ENCODE measurements at regions not wholly inside any gene's neighbourhood (a gene's known extent, or its start where the extent isn't known, plus 50 kb on each side); places are given as distances from the start of the nearest gene placed in this dataset.

DNA sequence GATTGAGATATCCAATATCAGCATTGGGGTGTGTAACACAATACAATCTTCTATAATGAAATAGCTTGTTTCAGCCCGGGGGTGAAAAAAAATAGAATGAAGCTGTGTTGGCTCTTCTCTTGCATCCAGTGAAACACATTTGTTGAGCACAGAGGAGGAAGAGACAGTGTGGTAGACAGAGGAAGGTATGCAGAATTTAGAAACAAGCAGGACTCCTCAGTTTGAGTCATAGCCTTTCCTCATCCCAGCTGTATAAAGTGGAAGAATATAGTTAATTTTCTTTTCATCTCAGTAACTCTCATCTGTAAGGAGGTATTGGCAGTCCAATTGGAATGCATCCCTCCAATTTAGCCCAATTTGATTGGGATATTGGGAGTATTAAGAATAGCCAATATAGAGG, 302.2 kb upstream of the VLDLR start:
- DNase-seq, result no peak

DNA sequence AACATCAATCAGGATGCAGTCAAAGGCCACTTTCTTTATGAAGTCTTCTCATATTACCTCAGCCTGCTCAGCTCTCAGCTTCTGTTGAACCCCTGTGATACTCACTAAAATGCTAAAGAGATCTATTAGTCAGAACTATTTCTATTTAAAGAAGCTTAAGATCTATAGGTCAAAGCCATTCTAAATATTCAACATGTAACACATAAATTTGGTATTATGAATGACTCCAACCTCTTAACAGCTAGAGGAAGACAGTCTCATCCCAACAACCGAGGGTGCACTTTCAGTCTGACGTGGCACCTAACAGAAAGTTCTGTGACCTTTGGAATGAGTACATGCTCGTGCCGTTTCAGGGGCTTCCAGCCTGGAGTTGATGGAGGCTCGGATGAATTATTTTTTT, 301.5 kb upstream of the VLDLR start:
- DNase-seq, result no peak

DNA sequence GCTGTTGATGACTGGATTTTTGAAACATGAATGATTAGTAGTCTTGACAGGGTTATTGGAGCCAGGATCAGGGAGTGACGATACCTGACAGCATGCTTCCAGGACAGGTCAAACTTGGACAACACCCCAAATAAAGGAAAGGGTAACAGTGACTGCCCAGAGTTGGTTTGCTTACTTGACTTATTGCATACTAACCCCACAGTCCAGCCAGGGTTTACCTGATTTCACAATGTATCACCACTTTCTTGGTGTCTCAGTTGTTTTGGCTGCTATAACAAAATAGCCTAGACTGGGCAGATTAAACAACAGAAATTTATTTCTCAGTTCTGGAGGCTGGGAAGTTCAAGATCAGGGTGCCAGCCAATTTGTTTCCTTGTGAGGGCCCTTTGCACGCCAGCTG, 301.0 kb upstream of the VLDLR start:
- DNase-seq, result no peak

DNA sequence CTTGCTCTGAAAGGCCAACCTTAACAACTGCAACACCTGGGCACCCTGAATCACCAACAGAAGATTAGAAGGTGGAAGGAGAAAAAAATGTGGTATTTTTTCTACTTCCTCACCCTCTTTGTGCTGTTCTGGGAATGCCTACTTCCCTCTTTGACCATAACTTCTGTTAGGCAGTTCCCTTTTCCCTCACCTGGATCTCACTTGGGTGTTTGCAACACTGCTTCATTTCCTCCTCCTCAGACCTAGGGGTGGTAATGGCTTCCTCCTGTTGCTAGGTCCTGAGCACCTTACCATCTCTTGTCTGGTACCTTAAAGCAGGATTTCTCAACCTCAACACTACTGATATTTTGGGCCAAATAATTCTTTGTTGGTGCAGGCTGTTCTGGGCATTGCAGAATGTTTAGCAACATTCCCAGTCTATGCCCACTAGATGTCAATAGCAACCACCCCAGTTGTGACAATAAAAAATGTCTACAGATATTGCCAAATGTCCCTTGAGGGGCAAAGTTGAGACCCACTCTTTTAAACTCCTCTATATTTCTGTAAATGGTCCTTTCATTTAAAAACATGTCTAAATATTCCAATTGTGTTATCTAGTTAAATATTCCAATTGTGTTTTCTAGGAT, 300.0 kb upstream of the VLDLR start:
- DNase-seq, result no peak

DNA sequence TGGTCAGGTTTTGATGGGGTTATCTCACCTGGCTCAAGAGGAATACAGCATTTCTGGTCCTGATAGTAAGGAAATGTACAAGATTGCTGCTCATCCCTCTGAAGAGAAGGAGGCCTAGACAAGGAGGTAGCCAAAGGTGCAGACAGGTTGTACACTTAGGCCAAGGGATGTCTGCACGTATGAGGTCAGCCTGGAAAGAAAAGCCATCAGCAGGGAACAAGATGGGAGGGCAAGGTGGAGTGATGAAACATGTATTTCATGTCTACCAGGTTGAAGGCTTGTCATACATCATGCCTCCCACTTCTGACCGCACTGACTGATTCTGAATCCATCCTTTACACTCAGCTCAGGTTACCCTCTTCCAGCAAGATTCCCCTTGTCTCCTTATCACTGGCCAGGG, 296.8 kb upstream of the VLDLR start:
- no peak for DNase-seq

DNA sequence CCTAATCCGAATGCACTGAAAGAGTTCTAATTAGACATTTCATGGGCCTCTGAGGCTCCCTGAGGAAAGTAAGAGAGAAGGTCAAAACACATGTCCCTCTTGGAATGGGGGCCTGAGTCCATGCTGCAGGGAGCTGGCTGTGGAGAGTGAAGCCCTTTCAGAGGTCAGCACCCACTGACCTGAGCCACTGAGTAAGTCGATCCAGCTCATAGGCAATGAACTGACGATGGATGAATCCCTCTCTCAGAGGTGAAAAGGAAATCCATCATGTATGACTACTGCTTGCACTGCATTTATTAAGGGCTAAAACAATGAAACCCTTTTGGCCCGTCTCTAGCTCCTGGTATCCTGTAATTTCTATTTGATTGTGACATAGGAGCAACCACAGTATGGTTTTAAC, 288.9 kb upstream of the VLDLR start:
- no peak for DNase-seq

DNA sequence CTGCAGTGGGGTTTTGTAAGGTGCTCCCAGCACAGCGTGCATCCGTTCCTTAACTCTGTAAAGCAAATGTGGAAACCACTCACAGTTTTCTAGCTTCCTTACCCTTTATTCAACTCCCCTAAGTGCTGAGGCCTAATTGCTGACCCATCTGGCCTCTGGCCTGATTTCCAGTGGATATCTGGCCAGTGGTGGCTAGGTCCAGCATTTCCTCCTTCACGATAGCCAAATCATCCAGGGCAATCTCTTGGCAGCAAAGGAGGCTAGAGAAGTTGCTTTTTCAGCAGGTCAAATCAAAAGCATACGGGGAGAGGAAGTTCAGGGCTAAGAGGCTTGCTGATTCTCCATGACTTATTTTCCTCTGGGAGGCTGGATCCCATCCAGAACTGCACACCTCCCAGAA, 286.3 kb upstream of the VLDLR start:
- no peak for DNase-seq

DNA sequence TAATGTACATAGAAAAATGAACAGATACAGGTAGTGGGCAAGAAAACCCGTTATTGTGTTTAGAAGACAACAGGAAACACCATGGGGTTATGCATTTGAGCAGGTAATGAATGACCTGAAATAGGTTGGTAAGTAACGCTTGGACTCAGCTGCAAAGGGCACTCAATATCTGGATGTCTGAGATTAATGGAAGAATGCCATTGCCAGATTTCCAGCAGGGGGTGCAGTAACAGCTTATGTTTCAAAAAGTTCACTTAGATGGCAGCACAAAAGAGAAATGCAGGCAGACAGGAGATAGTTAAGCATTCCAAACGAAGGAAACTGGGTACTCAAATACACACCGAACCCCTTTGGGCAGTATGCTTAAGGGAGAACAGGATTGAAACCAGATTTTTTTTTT, 285.5 kb upstream of the VLDLR start:
- DNase-seq, result no peak

DNA sequence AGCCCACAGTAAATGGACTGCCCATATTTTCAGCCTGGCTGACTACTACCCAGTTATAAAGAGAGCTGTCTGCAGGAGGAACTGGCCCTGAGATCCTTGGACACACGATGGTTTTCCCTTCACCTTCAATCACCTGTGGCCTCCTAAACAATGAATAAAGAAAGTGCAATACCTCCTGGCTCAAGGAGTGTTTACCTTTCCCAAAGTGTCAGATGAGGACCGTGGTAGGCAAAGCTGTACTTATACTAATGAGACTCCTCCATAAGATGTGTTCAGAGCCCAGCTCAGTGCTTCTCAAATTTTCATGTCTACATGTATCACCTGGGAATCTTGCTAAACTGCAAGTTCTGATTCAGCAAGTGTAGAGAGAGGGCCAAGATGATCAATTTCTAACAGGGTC, 284.5 kb upstream of the VLDLR start:
- DNase-seq, result no peak

DNA sequence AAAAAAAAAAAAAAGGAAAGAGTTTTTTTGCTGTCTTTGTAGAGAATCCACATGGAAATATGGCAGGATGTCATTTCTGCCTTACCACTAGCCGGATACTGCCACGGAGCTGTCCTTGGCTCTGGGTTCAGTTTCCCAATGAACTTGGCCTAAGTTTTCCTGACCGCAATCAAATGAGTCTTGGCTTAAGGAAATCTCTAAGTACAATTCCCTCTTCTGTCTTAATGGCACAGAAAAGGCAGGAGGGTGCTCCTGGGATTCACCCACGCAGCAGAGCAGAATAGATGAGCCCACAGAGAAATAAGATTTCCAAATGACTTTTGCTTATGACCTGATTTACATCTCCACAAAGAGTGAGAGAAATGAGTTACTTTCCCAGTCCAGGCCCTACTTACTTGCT, 284.0 kb upstream of the VLDLR start:
- DNase-seq, result no peak

DNA sequence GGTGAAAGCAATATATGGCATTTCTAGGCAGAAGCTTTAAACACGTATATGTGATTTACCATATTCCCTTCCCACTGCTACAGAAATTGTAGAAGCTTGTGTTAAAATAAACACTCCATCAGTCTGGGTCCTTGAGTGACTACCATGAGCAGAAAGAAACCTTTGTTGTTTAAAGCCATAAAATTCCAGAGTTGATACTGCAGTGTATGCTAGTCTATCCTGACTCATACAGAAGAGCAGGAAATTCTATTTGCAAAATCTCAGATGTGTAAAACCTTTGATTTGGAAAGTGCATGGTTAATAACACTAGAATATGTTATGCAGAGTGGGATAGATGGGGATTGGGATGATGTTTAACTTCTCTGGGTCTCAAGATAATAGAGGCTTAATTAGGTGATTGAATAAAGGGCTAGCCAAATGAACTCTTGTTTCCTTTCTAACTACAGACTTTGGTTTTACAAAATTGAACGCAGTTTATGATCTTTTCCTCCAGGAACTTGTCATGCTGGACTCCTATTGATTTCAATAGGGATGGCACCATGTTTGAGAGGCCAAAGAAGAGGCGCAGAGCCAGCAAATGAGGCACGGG, 282.7 kb upstream of the VLDLR start:
- DNase-seq, result no peak

DNA sequence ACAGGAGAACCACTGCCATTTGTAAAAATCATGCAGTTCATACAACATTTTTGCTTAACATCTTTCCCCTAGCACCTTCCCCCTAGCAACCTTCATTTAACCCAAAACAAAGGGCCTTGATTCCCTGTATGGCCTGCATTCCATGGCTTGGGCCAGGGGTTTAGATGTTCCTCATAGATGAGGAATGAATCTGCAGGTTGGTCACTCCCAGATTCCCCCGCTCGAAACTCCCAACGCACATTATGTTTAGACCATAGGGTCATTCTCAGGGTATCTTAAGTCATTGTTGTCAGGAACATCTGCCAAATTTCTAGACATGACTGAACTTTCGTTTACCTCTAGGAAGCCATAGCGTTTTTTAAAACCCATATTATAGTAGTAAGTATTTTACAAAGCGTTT, 282.2 kb upstream of the VLDLR start:
- no peak for DNase-seq

DNA sequence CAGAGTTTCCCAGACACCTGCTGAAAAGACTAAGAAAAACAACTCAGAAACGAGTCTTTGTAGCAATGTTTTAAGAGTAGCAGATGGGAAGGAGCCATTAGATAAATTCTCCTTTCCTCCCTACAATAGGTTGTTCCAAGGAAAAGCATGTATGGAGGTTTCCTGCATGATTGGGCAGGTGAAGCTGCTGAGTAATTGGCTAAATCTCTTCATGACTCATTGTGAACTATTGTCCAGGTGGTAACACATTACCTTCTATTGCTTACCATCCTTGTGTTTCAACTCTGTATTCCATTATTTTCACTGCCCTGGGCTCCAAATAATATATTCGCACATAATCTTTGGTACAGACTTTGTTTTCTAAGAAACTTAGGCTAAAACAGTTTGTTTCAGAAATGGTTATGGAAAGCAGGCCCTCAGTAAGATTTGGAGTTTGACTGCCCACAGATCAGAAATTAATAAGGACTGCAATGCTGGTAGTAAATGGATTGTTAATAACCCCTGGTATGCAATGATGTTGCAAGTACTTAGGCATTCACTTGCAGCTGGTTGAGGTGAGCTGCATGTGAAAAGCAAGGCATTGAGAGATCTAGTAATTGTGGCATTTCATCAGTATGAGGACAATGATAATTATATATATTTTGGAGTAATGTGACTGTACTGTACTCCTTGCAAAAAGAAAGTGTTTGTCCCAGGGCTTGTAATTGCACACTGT, 281.4 kb upstream of the VLDLR start:
- no peak for DNase-seq

DNA sequence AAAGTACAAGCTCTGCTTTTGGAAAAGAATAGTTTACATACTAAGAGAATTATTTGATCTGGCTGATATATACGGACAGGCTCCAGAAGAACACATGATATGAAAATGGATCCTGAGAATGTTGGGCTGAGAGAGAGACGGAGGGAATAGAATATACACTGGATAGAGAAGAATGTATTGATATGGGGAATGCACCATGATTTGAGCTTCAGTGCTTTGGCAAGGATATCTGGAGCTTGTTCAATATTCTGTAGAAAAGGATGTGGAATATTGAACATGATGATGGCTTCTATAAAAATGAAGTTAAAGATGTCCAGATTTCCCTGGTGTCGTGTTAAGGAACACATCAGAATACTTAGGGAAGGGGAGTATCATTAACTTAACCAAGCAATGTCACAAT, 280.5 kb upstream of the VLDLR start:
- no peak for DNase-seq

DNA sequence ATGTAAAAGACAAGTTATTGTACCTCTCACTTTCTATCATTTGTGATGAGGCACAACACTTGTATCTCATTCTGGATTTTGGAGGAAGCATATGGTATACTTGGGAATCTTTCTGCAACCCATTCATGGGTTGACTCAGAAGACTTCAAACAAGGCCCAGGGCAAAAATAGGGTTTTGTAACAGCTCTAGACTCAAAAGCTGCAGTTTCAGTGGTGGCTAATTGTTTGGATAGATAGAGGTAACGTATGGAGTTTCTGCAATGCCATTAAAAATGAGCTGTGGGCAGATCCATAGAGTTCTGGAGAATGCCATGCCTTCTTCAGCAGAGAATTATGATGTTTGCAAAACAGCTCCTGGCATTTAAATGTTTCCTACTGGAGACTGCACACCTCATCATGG, 279.6 kb upstream of the VLDLR start:
- DNase-seq, result no peak

DNA sequence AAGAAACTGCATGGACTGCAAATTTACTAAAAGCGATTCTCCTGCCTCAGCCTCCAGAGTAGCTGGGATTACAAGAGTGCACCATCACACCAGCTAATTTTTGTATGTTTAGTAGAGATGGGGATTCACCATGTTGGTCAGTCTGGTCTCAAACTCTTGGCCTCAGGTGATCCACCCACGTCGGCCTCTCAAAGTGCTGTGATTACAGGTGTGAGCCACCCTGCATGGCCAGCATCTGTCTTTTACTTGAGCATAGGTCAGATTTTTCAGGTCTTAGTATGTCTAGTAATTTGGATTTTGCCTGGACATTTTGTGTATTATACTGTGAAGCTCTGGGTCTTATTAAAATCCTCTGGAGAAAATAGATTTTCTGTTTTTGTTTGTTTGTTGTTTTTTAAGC, 277.8 kb upstream of the VLDLR start:
- no peak for DNase-seq

DNA sequence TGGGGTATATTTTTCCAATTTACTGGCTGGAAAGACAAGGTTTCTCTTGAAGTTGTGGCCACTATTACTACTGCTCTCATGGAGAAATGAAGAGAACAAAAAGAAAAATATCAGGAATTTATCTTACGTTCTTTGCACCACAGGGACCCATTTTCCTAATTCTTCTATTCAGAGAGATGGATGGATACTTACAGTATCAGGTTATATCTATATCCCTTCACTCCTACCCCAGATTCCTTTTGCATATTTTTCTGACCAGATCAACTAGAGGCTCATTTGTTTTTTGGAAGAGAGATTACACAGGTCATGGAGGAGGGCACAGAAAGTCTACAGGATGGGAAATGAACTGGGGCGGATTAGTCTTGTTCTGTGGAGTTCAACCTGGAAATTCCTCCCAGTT, 277.2 kb upstream of the VLDLR start:
- no peak for DNase-seq

DNA sequence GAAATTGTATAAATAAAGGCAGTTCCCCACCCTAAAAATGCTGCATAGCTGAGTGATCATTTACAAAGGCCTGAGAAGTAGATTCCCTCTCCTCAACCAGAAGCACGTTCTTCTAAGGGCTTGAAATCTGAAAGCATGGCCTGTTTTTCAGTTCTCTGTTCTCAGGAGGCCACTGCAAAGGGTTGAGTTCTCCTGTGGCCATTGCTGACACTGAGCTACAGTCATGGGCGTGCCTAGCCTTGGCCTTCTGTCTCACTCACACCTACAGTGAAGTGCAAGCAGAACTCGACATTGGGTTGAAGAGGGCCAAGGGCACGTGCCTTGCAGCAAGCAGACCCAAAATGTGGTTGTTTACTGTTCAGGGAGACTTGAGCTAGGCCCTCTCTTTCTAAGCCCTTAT, 276.6 kb upstream of the VLDLR start:
- DNase-seq, result no peak

DNA sequence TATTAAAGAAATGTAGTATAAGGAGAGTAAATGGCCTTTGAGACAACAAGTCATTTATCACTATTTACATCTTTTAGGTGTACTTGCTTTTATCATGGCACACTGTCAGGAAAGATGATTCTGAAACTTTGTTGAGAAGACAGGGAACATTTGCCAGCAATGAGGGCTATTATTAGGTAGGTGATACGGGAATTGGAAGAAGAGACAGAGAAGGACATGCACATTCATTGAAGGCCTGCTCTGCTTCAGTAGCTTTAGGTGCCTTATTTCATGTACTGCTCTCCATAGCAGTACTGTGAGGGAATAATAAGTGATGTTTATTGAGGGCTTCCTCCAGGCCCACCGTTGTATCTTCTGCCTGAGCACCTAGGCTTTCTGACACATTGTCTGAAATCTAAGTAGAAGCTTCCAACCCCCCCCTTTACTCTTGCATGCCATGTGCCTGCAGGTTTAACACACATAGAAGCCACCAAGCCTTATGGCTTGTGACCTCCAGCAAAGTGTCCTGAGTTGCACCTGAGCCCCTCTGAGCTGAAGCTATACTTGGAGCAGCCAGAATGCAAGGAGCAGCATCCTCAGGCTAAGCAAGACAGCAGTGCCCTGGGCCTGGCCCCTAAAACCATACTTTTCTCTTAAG, 275.2 kb upstream of the VLDLR start:
- no peak for DNase-seq

DNA sequence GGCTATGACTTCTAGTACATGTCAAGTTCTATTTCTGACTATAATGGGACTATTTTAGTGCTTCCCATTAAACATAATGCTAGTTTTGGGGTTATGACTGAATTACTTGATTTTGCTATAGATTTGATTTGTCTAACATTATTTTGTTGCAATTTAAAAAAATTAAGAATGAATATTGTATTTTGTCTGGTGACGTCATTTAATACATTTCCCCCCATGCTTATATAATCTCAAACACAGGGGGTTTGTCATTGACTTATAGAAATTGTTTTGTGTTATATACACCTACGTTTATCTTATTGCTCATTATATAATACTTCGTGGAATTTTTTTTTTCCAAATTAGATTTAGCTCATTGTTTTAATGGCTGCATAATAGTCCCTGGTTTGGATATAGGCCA, 270.3 kb upstream of the VLDLR start:
- DNase-seq, result no peak

DNA sequence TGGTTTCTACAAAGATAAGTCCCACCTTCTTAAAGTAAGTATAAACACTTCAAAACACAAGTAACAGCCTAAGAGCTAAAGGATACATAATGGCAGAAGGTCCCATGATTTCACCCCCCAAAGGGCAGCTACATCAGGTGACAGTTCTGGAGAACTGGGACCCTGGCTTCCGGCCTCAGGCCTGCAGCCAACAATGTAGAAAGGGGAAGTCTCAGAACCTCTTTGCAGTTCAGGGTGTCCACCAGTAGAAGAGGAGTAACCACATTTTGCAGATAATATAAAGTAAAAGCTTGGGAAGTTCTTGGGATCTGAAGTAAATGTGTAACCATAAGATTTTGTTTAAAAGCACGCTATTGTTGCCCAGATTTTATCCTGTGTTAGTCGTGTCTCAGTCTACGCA, 267.4 kb upstream of the VLDLR start:
- no peak for DNase-seq

DNA sequence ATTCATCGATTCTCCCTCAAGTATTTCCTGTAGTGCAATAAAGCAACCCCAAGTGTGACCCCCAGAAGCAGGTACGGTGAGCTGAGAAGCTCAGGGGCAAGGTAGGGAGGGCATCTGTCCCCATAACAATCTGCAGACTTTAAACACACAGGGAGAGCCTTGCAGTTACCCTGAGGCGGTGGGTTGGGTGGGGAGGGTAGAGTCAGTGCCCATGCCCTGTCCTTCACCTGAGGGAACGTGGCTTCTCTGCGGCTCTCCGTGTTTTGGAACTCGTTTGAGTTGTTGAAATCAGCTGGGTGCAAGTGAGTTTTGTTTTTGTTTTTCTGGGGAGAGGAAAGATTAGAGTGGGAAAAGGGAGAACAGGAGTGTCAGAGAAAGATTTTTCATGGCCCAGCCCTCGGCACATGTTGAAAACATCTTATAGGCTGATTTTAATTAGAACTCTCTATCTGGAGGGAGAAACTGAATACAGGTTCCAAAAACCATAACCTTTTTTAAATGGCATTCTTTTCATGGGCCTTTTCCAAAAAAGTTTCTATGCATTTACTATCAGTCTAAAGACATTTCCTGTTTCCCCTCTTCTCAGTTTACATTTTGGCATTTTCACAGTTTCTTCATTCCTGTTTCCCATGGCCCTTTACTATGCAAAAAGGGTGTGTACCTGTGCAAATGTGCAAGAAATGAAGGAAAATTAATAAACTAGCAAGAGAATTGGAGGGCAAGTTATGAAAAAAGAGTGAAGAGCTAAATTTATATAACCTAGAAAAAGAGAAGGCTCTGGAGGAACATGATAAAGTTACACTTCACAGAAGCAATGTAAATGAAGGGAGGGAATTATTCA, 266.5 kb upstream of the VLDLR start:
- no peak for DNase-seq

DNA sequence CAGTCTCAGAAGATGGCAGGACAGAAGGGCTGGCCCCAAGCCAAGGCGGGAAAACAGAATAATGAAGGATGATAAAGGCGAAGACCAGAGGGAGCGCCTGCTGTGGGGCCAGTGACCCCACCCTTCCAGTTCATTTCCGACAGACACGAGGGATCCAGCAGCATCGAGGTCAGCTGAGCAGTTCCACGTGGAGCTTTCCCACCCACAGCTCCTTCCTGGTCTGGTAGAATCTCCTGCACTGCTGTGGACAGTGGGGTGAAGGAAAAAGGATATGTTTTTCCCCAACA, 265.9 kb upstream of the VLDLR start:
- DNase-seq, result no peak
